Transverse colon (tissue), 4 donors: ENCODE measurements at regions not wholly inside any gene's neighbourhood (a gene's known extent, or its start where the extent isn't known, plus 50 kb on each side); places are given as distances from the start of the nearest gene placed in this dataset.

Experiments
- CTCF ChIP-seq, 5 experiments: fragments of 200-600 bp in 3 of 5; fragments of 450-650 bp in 2 of 5; sonication (generic) in 3 of 5; IDR thresholded peaks; 1 replicate in 2 of 5; 2 replicates in 3 of 5; pipeline ENCODE4 v1.5.1; 2016 to 2017; ENCODE audit warnings: antibody characterized with exemption in 5 of 5, inconsistent platforms in 3 of 5, mild to moderate bottlenecking in 2 of 5, moderate library complexity in 1 of 5
- EP300 ChIP-seq: sonication (generic); formaldehyde crosslinking; IDR thresholded peaks from one replicate; pipeline ENCODE4 v1.6.1; 2017; ENCODE audit warnings: antibody characterized with exemption, low read depth
- POLR2A ChIP-seq: fragments of 450-650 bp; IDR thresholded peaks from one replicate; pipeline ENCODE4 v1.6.1; 2016; ENCODE audit warnings: antibody characterized with exemption, mild to moderate bottlenecking, moderate library complexity
- POLR2AphosphoS5 ChIP-seq, 3 donors: sonication (generic); formaldehyde crosslinking; IDR thresholded peaks; one replicate each; pipeline ENCODE4 v1.6.1; 2016; ENCODE audit warnings: antibody characterized with exemption in 3 of 3

- TF ChIP-seq CTCF (IDR thresholded peaks at IDR 0.05) (no peak), POLR2AphosphoS5 (IDR thresholded peaks at IDR 0.05) (no peak), POLR2A (no peak), EP300 (no peak)
Measured at GRCh38 chr2:145723872-145724271, 1204.0 kb upstream of the ZEB2 start.
